H1 (cell line): ENCODE measurements at regions not wholly inside any gene's neighbourhood (a gene's known extent, or its start where the extent isn't known, plus 50 kb on each side); places are given as distances from the start of the nearest gene placed in this dataset.

Experiments used
- CTCF ChIA-PET: fragments of 300-600 bp; sonication (Branson Sonifier 250); formaldehyde crosslinking; loops from one replicate; lab custom pipeline; 2021; ENCODE audit not compliant: partially characterized antibody; lab: Charles Lee
- POLR2A ChIA-PET: fragments of 300-600 bp; sonication (Branson Sonifier 250); formaldehyde crosslinking; loops from one replicate; lab custom pipeline; 2021; ENCODE audit warnings: inconsistent platforms; ENCODE audit not compliant: partially characterized antibody; lab: Charles Lee
- DNase-seq, 2 experiments: peaks; one replicate each; pipeline versions ENCODE4 v3.0.0 to v3.0.0-alpha.2; 2010 to 2022; ENCODE audit warnings: low spot score in 2 of 2, low read depth in 1 of 2, mixed read lengths in 1 of 2
- FAIRE-seq: peaks from 2 replicates; lab custom pipeline; 2011; peaks lifted over from hg19 to GRCh38; lab: Jason Lieb, UNC
- H2AFZ ChIP-seq: 2 replicates; pipeline ENCODE4 v1.8.1; 2012; ENCODE audit warnings: low read length, inconsistent platforms
- H2AK5ac ChIP-seq: 2 replicates; pipeline ENCODE4 v1.6.1; 2013; ENCODE audit warnings: low read depth, low read length
- H2BK120ac ChIP-seq: replicated peaks from 2 replicates; pipeline ENCODE3; 2013; ENCODE audit warnings: low read depth, low read length, inconsistent platforms
- H2BK12ac ChIP-seq: 2 replicates; pipeline ENCODE4 v1.6.1; 2013; ENCODE audit warnings: low read depth, low read length
- H2BK15ac ChIP-seq: 2 replicates; pipeline ENCODE4 v1.6.1; 2013; ENCODE audit warnings: low read length
- H2BK20ac ChIP-seq: 2 replicates; pipeline ENCODE4 v1.6.1; 2013; ENCODE audit warnings: low read length
- H2BK5ac ChIP-seq: 2 replicates; pipeline ENCODE4 v1.6.1; 2013; ENCODE audit warnings: low read depth, low read length
- H3K14ac ChIP-seq: 2 replicates; pipeline ENCODE4 v1.6.1; 2013; ENCODE audit warnings: inconsistent platforms; ENCODE audit not compliant: insufficient read length
- H3K18ac ChIP-seq: 2 replicates; pipeline ENCODE4 v1.6.1; 2013; ENCODE audit warnings: low read length; ENCODE audit errors: extremely low read depth
- H3K23ac ChIP-seq: 2 replicates; pipeline ENCODE4 v1.6.1; 2013; ENCODE audit warnings: inconsistent platforms; ENCODE audit not compliant: insufficient read length
- H3K23me2 ChIP-seq: 2 replicates; pipeline ENCODE4 v1.6.1; 2013; ENCODE audit warnings: low read depth, low read length
- H3K27ac ChIP-seq: 2 replicates; pipeline ENCODE4 v1.6.1; 2011; ENCODE audit warnings: low read depth, low read length, inconsistent platforms
- H3K27me3 ChIP-seq, 4 experiments: replicated peaks in 1 of 4; 1 replicate in 1 of 4; 2 replicates in 3 of 4; pipeline versions ENCODE4 v1.6.1 to v1.8.1; 2011 to 2013; ENCODE audit warnings: low read length in 3 of 4, mild to moderate bottlenecking in 3 of 4, inconsistent platforms in 2 of 4, mixed read lengths in 2 of 4, moderate library complexity in 1 of 4; ENCODE audit not compliant: control insufficient read depth in 3 of 4, insufficient read depth in 3 of 4; ENCODE audit errors: extremely low read depth in 1 of 4
- H3K36me3 ChIP-seq, 4 experiments: 2 replicates each; pipeline versions ENCODE4 v1.6.1 to v1.8.1; 2011 to 2013; ENCODE audit warnings: mild to moderate bottlenecking in 4 of 4, low read length in 3 of 4, moderate library complexity in 2 of 4, control low read depth in 1 of 4, inconsistent platforms in 1 of 4; ENCODE audit not compliant: insufficient read depth in 4 of 4, control insufficient read depth in 2 of 4
- H3K4ac ChIP-seq: replicated peaks from 2 replicates; pipeline ENCODE3; 2013; ENCODE audit warnings: low read length, low read depth, mixed read lengths, inconsistent platforms; ENCODE audit not compliant: insufficient read length
- H3K4me1 ChIP-seq, 4 experiments: replicated peaks in 1 of 4; 1 replicate in 1 of 4; 2 replicates in 3 of 4; pipeline versions ENCODE4 v1.6.1 to v1.8.1; 2011 to 2013; ENCODE audit warnings: low read length in 3 of 4, inconsistent platforms in 2 of 4, mixed read lengths in 1 of 4; ENCODE audit not compliant: insufficient read depth in 4 of 4, control insufficient read depth in 3 of 4
- H3K4me2 ChIP-seq, 2 experiments: 2 replicates each; pipeline versions ENCODE4 v1.6.1 to v1.8.1; 2011 to 2013; ENCODE audit warnings: low read depth in 2 of 2, low read length in 2 of 2, control low read depth in 1 of 2, inconsistent platforms in 1 of 2, mild to moderate bottlenecking in 1 of 2; ENCODE audit not compliant: insufficient read depth in 1 of 2
- H3K4me3 ChIP-seq, 4 experiments: fragments of 200-600, 300-600 bp in 1 of 4; sonication (generic), shearing (Covaris generic), sonication (Bioruptor Twin) in 1 of 4; 2 replicates each; pipeline versions ENCODE4 v1.5.1 to v1.8.1; 2011 to 2016; ENCODE audit warnings: low read length in 4 of 4, low read depth in 3 of 4, control low read depth in 2 of 4, inconsistent platforms in 2 of 4, mild to moderate bottlenecking in 2 of 4, mixed read lengths in 1 of 4, moderate library complexity in 1 of 4; ENCODE audit not compliant: insufficient read depth in 2 of 4; ENCODE audit errors: extremely low read depth in 1 of 4
- H3K56ac ChIP-seq: replicated peaks from 2 replicates; pipeline ENCODE3; 2013; ENCODE audit warnings: low read depth, mild to moderate bottlenecking, mixed read lengths, low read length, inconsistent platforms; ENCODE audit not compliant: insufficient read length
- H3K79me1 ChIP-seq: 2 replicates; pipeline ENCODE4 v1.6.1; 2013; ENCODE audit warnings: low read depth, low read length, control low read depth
- H3K79me2 ChIP-seq, 2 experiments: 2 replicates each; pipeline versions ENCODE4 v1.6.1 to v1.8.1; 2012 to 2013; ENCODE audit warnings: low read length in 2 of 2, mild to moderate bottlenecking in 2 of 2, inconsistent platforms in 1 of 2; ENCODE audit not compliant: insufficient read depth in 2 of 2, control insufficient read depth in 1 of 2
- H3K9ac ChIP-seq, 4 experiments: replicated peaks in 1 of 4; 1 replicate in 1 of 4; 2 replicates in 3 of 4; pipeline versions ENCODE4 v1.6.1 to v1.8.1; 2011 to 2013; ENCODE audit warnings: low read depth in 3 of 4, low read length in 3 of 4, control low read depth in 2 of 4, mild to moderate bottlenecking in 2 of 4, moderate library complexity in 2 of 4, inconsistent platforms in 1 of 4; ENCODE audit errors: extremely low read depth in 1 of 4
- H3K9me3 ChIP-seq, 2 experiments: 2 replicates each; pipeline versions ENCODE4 v1.6.1 to v1.8.1; 2012 to 2013; ENCODE audit warnings: mild to moderate bottlenecking in 2 of 2, moderate library complexity in 2 of 2, control low read depth in 1 of 2, inconsistent platforms in 1 of 2, low read depth in 1 of 2, low read length in 1 of 2, mixed read lengths in 1 of 2; ENCODE audit not compliant: insufficient read depth in 2 of 2
- H4K20me1 ChIP-seq, 2 experiments: replicated peaks in 1 of 2; 2 replicates each; pipeline versions ENCODE3 to v1.8.1; 2011 to 2013; ENCODE audit warnings: inconsistent platforms in 2 of 2, low read length in 2 of 2, mild to moderate bottlenecking in 1 of 2; ENCODE audit not compliant: insufficient read depth in 2 of 2, control insufficient read depth in 1 of 2
- H4K5ac ChIP-seq: 2 replicates; pipeline ENCODE4 v1.6.1; 2013; ENCODE audit warnings: low read length, low read depth, mixed read lengths, inconsistent platforms; ENCODE audit not compliant: insufficient read length
- H4K8ac ChIP-seq: 2 replicates; pipeline ENCODE4 v1.8.0; 2013; ENCODE audit warnings: mild to moderate bottlenecking, moderate library complexity, low read length, inconsistent platforms; ENCODE audit not compliant: insufficient read depth; ENCODE audit errors: extremely low read depth
- H4K91ac ChIP-seq: replicated peaks from 2 replicates; pipeline ENCODE3; 2013; ENCODE audit warnings: low read length, mixed read lengths, inconsistent platforms; ENCODE audit not compliant: insufficient read length
- EP300 ChIP-seq, 2 experiments: IDR thresholded peaks; 1 replicate in 1 of 2; 2 replicates in 1 of 2; pipeline ENCODE4 v1.6.1; 2011 to 2012; ENCODE audit warnings: low read depth in 2 of 2, low read length in 2 of 2, mild to moderate bottlenecking in 2 of 2, borderline replicate concordance in 1 of 2, inconsistent platforms in 1 of 2, moderate library complexity in 1 of 2
- JUND ChIP-seq: IDR thresholded peaks from 2 replicates; pipeline ENCODE4 v1.6.1; 2011; ENCODE audit warnings: mild to moderate bottlenecking, improper control_type of control experiment, low read length
- MAFK ChIP-seq: IDR thresholded peaks from 2 replicates; pipeline ENCODE4 v1.6.1; 2012; ENCODE audit warnings: low read depth, mild to moderate bottlenecking, improper control_type of control experiment, low read length
- PHF8 ChIP-seq: fragments of 200-600 bp; sonication (generic); conservative IDR thresholded peaks from 2 replicates; pipeline ENCODE4 v1.7.1; 2012; ENCODE audit warnings: low read depth, mild to moderate bottlenecking, inconsistent platforms, low read length, moderate library complexity
- POLR2AphosphoS5 ChIP-seq: IDR thresholded peaks from 2 replicates; pipeline ENCODE4 v1.6.1; 2011; ENCODE audit warnings: low read depth, low read length
- RAD21 ChIP-seq, 2 experiments: IDR thresholded peaks in 1 of 2; conservative IDR thresholded peaks in 1 of 2; 2 replicates each; pipeline ENCODE4 v1.6.1; 2011; ENCODE audit warnings: low read depth in 2 of 2, low read length in 2 of 2, improper control_type of control experiment in 1 of 2, inconsistent platforms in 1 of 2, mild to moderate bottlenecking in 1 of 2, moderate library complexity in 1 of 2
- RNF2 ChIP-seq: fragments of 200-900, 300-1000 bp; sonication (generic); IDR thresholded peaks from 2 replicates; pipeline ENCODE4 v1.7.1; 2016; ENCODE audit warnings: borderline replicate concordance, low read depth, mild to moderate bottlenecking, antibody characterized with exemption, low read length; ENCODE audit not compliant: poor library complexity, severe bottlenecking; ENCODE audit errors: missing control alignments
- SP4 ChIP-seq: IDR thresholded peaks from 2 replicates; pipeline ENCODE4 v1.6.1; 2012; ENCODE audit warnings: low read length, inconsistent platforms
- SRF ChIP-seq: IDR thresholded peaks from 2 replicates; pipeline ENCODE4 v1.6.1; 2011; ENCODE audit warnings: mild to moderate bottlenecking, low read depth, low read length, moderate library complexity
- SUZ12 ChIP-seq: fragments of 200-600 bp; sonication (generic); IDR thresholded peaks from 2 replicates; pipeline ENCODE4 v1.6.1; 2012; ENCODE audit warnings: mild to moderate bottlenecking, inconsistent platforms, low read length, moderate library complexity, mixed read lengths
- ZNF274 ChIP-seq: IDR thresholded peaks from 2 replicates; pipeline ENCODE4 v1.7.0; 2012; ENCODE audit warnings: low read length, borderline replicate concordance; ENCODE audit errors: extremely low read depth
- WGBS, 2 experiments: shearing (Covaris generic) in 1 of 2; methylation state at CpG; one replicate each; pipeline versions ENCODE4 v1.1.6 to v1.1.7; 2013 to 2015; ENCODE audit warnings: low lambda C conversion rate in 2 of 2, mixed read lengths in 2 of 2, inconsistent platforms in 1 of 2, low coverage in 1 of 2, missing lambda C conversion rate in 1 of 2; ENCODE audit not compliant: insufficient replicate concordance in 2 of 2, insufficient coverage in 1 of 2, insufficient read length in 1 of 2; ENCODE audit errors: extremely low coverage in 1 of 2, missing lambda C conversion rate in 1 of 2; 5-methylcytosine and 5-hydroxymethylcytosine counted together
- TF ChIP-seq, protein P1 (sequence below): IDR thresholded peaks from 2 replicates; pipeline ENCODE4 v1.6.1; 2012; ENCODE audit warnings: low read length, inconsistent platforms

GRCh38 chr11:33567004-33567403, 133.6 kb downstream of the C11orf91 start:
- H3K4me1 ChIP-seq, result peaks cover 0 to 2% (median 0%) of the 10 kb centered on the region in 4 experiments; a peak in 1 of 7 replicates
- no peak overlapping the region for H3K56ac ChIP-seq
- H4K91ac ChIP-seq, result no peak overlapping the region
- 90% methylated on average over 1 of the region's 1 CpG; no CpG with 5 or more reads in 1 of the 2 experiments for WGBS, 2 experiments
- H2AFZ ChIP-seq, result no peak overlapping the region
- H2BK20ac ChIP-seq, result no peak overlapping the region
- H3K23ac ChIP-seq, result no peak overlapping the region
- H3K9ac ChIP-seq, result no peak overlapping the region
- H3K4me3 ChIP-seq, result no peak overlapping the region
- no peak overlapping the region for H2BK15ac ChIP-seq
- no peak overlapping the region for H4K5ac ChIP-seq
- no peak overlapping the region for H2BK5ac ChIP-seq
- H3K9me3 ChIP-seq, result no peaks in the 10 kb centered on the region
- H3K27ac ChIP-seq, result no peak overlapping the region
- H3K14ac ChIP-seq, result no peak overlapping the region
- H2BK12ac ChIP-seq, result no peak overlapping the region
- ChIA-PET POLR2A (no interaction called here), CTCF (interaction anchor here (0.9 to 1.8 kb wide), 4 partner anchors 9 to 17 kb away, joined by 3 to 8 read pairs (median 4); no protein-coding TSS in a partner anchor)
- FAIRE-seq (no peak), DNase-seq (no peak)
- H2BK120ac ChIP-seq, result no peak overlapping the region
- no peaks in the 10 kb centered on the region for H3K36me3 ChIP-seq
- H4K20me1 ChIP-seq, result no peaks in the 10 kb centered on the region
- H2AK5ac ChIP-seq, result no peak overlapping the region
- H3K79me2 ChIP-seq, result no peaks in the 10 kb centered on the region
- H3K23me2 ChIP-seq, result no peaks in the 10 kb centered on the region
- no peak overlapping the region for H4K8ac ChIP-seq
- no peak overlapping the region for H3K4me2 ChIP-seq
- no peak overlapping the region for H3K18ac ChIP-seq
- no peaks in the 10 kb centered on the region for H3K27me3 ChIP-seq
- no peak overlapping the region for H3K4ac ChIP-seq
- no peaks in the 10 kb centered on the region for H3K79me1 ChIP-seq
- TF ChIP-seq SRF, result no peak
- TF ChIP-seq JUND, result no peak
- TF ChIP-seq ZNF274, result no peak
- TF ChIP-seq SUZ12, result no peak
- TF ChIP-seq MAFK, result no peak
- no peak for TF ChIP-seq PHF8
- TF ChIP-seq, protein P1, sequence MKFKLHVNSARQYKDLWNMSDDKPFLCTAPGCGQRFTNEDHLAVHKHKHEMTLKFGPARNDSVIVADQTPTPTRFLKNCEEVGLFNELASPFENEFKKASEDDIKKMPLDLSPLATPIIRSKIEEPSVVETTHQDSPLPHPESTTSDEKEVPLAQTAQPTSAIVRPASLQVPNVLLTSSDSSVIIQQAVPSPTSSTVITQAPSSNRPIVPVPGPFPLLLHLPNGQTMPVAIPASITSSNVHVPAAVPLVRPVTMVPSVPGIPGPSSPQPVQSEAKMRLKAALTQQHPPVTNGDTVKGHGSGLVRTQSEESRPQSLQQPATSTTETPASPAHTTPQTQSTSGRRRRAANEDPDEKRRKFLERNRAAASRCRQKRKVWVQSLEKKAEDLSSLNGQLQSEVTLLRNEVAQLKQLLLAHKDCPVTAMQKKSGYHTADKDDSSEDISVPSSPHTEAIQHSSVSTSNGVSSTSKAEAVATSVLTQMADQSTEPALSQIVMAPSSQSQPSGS, result no peak
- TF ChIP-seq POLR2AphosphoS5, result no peak
- TF ChIP-seq SP4, result no peak
- no peak for TF ChIP-seq RNF2
- TF ChIP-seq EP300 (IDR thresholded peaks at IDR 0.05; ENCODE audit: borderline replicate concordance in 1 of 2, low read depth in 2 of 2, low read length in 2 of 2), result no peak
- TF ChIP-seq RAD21 (IDR thresholded peaks at IDR 0.05 in 1 of 2, conservative IDR thresholded peaks at IDR 0.05 in 1 of 2; ENCODE audit: low read depth in 2 of 2, low read length in 2 of 2), result no peak
